Kidney (tissue), 13 donors: ENCODE measurements at regions not wholly inside any gene's neighbourhood (a gene's known extent, or its start where the extent isn't known, plus 50 kb on each side); places are given as distances from the start of the nearest gene placed in this dataset.

Experiments used
- DNase-seq, 5 donors: peaks; one replicate each; pipeline ENCODE4 v3.0.0-alpha.2; 2013 to 2020
- FAIRE-seq: peaks from 2 replicates; lab custom pipeline; 2012; peaks lifted over from hg19 to GRCh38; lab: Jason Lieb, UNC
- H3K27ac ChIP-seq, 2 donors: one replicate each; pipeline ENCODE4 v1.7.0; 2013; ENCODE audit warnings: low read depth in 2 of 2, low read length in 2 of 2, inconsistent platforms in 1 of 2
- H3K27me3 ChIP-seq: one replicate; pipeline ENCODE4 v1.7.1; 2013; ENCODE audit warnings: low read length, inconsistent platforms; ENCODE audit not compliant: control insufficient read depth, insufficient read depth
- H3K36me3 ChIP-seq, 3 donors: one replicate each; pipeline versions ENCODE4 v1.7.0 to v1.7.1; 2013; ENCODE audit warnings: low read length in 3 of 3, control low read depth in 1 of 3, inconsistent platforms in 1 of 3; ENCODE audit not compliant: insufficient read depth in 3 of 3, control insufficient read depth in 2 of 3
- H3K4me1 ChIP-seq, 3 donors: one replicate each; pipeline versions ENCODE4 v1.7.0 to v1.7.1; 2013; ENCODE audit warnings: low read length in 3 of 3, inconsistent platforms in 1 of 3, low read depth in 1 of 3; ENCODE audit not compliant: control insufficient read depth in 2 of 3, insufficient read depth in 2 of 3
- H3K4me3 ChIP-seq, 3 donors: one replicate each; pipeline versions ENCODE4 v1.7.0 to v1.8.1; 2013; ENCODE audit warnings: low read length in 3 of 3, control low read depth in 1 of 3, inconsistent platforms in 1 of 3
- H3K9ac ChIP-seq, 3 donors: one replicate each; pipeline versions ENCODE4 v1.7.0 to v1.7.1; 2013; ENCODE audit warnings: low read length in 3 of 3, control low read depth in 1 of 3, inconsistent platforms in 1 of 3
- H3K9me3 ChIP-seq, 3 donors: one replicate each; pipeline versions ENCODE4 v1.7.0 to v1.7.1; 2013; ENCODE audit warnings: low read length in 3 of 3, control low read depth in 1 of 3, inconsistent platforms in 1 of 3; ENCODE audit not compliant: control insufficient read depth in 2 of 3, insufficient read depth in 1 of 3
- intact Hi-C: fragments of 100-400 bp; cut with DNase I; formaldehyde crosslinking; loops from one replicate; pipeline ENCODE4 v1.11.1; 2022
- TF ChIP-seq, protein P1 (sequence below): IDR thresholded peaks from 3 replicates; pipeline ENCODE4 v1.5.1; 2012; ENCODE audit warnings: mild to moderate bottlenecking, moderate library complexity, borderline replicate concordance; ENCODE audit not compliant: insufficient read depth; ENCODE audit errors: extremely low read depth
- donor health status: control.
- donor health status: control.
- donor health status: control.
- donor health status: control.
- donor health status: control.
- donor health status: DM: yes; HTN: yes; CAD: no.
- donor health status: Normal renal cell carcinoma (clear cell type).

- H3K4me1 ChIP-seq, result no peaks in the 10 kb centered on the region
- no peaks in the 10 kb centered on the region for H3K27me3 ChIP-seq
- TF ChIP-seq, protein P1, sequence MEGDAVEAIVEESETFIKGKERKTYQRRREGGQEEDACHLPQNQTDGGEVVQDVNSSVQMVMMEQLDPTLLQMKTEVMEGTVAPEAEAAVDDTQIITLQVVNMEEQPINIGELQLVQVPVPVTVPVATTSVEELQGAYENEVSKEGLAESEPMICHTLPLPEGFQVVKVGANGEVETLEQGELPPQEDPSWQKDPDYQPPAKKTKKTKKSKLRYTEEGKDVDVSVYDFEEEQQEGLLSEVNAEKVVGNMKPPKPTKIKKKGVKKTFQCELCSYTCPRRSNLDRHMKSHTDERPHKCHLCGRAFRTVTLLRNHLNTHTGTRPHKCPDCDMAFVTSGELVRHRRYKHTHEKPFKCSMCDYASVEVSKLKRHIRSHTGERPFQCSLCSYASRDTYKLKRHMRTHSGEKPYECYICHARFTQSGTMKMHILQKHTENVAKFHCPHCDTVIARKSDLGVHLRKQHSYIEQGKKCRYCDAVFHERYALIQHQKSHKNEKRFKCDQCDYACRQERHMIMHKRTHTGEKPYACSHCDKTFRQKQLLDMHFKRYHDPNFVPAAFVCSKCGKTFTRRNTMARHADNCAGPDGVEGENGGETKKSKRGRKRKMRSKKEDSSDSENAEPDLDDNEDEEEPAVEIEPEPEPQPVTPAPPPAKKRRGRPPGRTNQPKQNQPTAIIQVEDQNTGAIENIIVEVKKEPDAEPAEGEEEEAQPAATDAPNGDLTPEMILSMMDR, result no peak
- H3K9ac ChIP-seq, result no peak overlapping the region
- intact Hi-C loops, result no loop called here
- no peak for FAIRE-seq
- H3K4me3 ChIP-seq, result no peak overlapping the region
- H3K9me3 ChIP-seq, result no peaks in the 10 kb centered on the region
- no peaks in the 10 kb centered on the region for H3K36me3 ChIP-seq
- H3K27ac ChIP-seq, result no peak overlapping the region
- DNase-seq, result no peak
Measured at GRCh38 chr18:78069784-78070664, 820.4 kb downstream of the GALR1 start.

GRCh38 chr18:78071166-78071710 lies 821.6 kb downstream of the GALR1 start:
- H3K4me3 ChIP-seq, result no peak overlapping the region
- FAIRE-seq (no peak), DNase-seq (no peak)
- no peaks in the 10 kb centered on the region for H3K27me3 ChIP-seq
- no peak overlapping the region for H3K9ac ChIP-seq
- TF ChIP-seq, protein P1, result no peak
- no peak overlapping the region for H3K27ac ChIP-seq
- intact Hi-C loops, result no loop called here
- no peaks in the 10 kb centered on the region for H3K4me1 ChIP-seq
- no peaks in the 10 kb centered on the region for H3K36me3 ChIP-seq
- no peaks in the 10 kb centered on the region for H3K9me3 ChIP-seq

GRCh38 chr18:78071776-78072175 lies 822.1 kb downstream of the GALR1 start:
- Histone ChIP-seq H3K36me3 (no peaks in the 10 kb centered on the region), H3K4me3 (no peak overlapping the region), H3K4me1 (no peaks in the 10 kb centered on the region), H3K9me3 (no peaks in the 10 kb centered on the region), H3K27ac (no peak overlapping the region), H3K9ac (no peak overlapping the region), H3K27me3 (no peaks in the 10 kb centered on the region)
- DNase-seq (no peak), FAIRE-seq (no peak)
- TF ChIP-seq, protein P1, result no peak
- intact Hi-C loops, result no loop called here
